Stimulated activated CD8-positive, alpha-beta memory T cell treated with anti-CD3 and anti-CD28 coated beads, Interleukin-7, amount 100 ng/mL, for 24 hours (primary cell): ENCODE measurements at regions not wholly inside any gene's neighbourhood (a gene's known extent, or its start where the extent isn't known, plus 50 kb on each side); places are given as distances from the start of the nearest gene placed in this dataset.

Experiments
- DNase-seq: peaks from one replicate; pipeline ENCODE4 v3.0.0-alpha.2; 2020; ENCODE audit warnings: low read depth

DNA sequence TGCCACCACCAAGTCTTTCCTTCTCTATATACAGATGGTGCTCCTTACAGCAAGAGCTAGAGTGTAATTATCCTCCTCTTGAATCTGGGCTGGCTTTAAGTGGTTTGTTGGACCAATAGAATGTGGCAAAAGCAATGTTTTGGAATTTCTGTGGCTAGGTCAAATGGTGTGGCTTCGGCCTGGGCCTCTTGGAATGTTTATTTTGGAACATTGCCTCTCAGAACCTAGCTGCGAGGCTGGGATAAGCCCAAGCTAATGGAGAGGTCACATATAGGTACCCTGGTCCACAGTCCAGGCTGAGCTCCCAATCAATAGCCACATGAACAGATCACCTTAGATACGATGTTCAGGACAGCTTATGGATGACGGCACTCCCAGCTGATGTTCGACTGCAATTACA is 556.7 kb downstream of the TYW1 start:
- DNase-seq: no peak

DNA sequence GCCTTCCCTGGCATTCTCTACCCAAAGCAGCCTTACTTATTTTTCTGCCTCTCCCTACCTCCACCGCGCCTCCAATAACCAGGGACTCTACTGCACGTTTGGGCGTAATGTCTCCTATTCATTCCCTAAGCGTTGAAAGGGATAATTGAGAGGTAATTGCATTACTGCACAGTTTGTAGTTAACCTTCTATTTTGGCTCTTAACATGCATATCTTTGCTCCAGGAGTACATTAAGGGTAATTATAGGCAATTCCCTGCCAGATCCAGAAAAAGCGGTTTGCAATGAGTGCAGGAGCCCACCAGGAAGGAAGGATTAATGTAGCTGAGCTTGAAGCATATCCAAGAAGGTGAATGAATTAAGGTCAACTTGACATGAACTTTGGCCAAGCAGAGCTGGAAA is 558.4 kb downstream of the TYW1 start:
- no peak for DNase-seq

DNA sequence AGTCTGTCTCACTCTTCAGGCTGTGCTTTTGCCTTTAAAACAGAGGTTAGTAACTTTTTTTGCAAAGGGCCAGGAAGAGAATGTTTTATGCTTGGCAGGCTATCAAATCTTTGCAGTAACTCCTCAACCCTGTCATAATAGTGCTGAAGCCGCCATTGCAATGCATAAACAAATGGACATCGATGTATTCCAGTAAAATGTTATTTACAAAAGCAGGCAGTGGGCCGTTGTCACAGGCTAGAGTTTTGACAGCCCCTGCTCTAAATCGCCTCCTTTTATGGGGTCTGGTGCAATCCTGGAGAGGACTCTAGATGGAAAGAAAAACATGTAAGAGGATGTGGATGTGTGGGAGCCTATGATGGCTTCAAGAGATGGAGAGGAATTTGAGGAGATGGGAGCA is 568.3 kb downstream of the TYW1 start:
- DNase-seq: no peak

DNA sequence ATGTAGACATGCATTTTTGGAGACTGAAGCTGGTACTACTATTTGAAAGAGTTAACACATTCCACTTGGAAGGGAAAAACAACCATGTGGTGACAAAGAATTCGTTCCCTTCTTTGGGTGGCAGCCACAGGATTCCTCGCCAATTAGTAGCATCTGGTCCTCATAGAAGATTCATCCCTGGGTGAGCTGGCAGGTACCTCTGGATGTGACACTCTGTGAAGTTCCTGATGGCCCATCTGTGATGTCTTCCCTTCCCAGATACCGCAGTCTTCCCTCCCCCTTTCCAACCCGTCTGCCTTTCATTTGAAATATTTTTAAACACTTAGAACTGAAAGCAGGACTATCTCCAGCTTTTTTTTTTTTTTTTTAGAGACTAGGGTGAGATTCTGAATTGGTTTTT is 569.5 kb downstream of the TYW1 start:
- no peak for DNase-seq

DNA sequence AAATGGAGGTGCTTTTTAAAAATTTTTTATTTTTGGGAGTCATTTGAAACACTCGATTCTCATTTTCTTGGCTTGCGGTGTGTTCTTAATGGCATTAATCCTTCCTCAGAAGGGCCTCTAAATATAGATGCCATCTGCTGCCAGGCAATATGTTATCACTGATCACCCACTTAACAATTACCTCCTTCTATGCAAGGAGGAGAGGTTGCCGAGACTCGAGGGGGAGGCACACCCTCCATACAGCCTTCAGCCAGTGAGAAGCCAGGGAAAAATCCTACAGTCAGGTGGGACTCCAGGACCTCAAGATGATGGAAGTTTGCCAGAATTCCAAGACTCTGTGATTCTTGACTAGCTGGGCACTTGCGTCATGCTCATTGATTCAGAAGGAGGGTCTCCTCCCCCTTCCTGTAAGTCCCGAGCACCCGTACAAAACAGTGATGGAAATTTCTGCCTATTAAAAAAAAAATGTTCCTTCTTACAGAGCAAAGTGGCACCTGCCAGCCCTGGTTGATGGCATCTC is 574.5 kb downstream of the TYW1 start:
- no peak for DNase-seq

DNA sequence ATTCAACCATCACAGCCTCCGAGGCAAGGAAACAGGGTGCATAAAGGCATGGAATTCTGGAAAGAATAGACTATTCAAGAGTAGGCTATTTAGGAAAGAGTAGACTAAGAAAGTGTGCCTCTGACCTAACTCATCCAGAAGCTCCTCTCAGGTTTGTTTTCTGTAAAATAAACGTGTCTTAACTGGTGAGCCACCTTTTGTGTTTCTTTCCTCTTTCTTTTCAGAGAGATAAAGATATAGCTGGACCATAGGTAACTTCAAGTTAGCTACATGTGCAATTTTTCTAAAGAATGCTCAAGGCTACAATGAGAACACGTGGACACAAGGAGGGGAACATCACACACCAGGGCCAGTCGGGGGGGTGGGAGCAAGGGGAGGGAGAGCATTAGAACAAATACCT is 577.0 kb downstream of the TYW1 start:
- DNase-seq: no peak

DNA sequence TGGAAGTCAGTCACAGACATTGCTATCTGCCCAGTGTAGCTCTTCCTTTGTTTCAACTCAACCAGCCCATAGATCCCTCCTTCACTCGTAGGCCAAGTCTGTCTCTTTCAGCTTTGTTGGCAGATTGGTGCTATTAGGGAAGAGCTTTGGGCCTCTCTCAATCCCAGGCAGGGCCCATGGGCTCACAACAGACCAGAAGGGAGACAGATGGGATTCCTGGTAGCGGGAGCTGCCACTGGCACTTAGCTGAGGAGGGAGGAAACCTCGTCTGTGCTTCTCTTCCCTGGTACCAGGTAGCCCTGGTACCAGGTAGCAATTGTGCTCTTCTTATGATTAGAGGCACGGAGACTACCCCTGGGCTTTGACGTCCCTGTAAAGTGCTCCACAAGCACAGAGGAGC is 592.0 kb downstream of the TYW1 start:
- no peak for DNase-seq

DNA sequence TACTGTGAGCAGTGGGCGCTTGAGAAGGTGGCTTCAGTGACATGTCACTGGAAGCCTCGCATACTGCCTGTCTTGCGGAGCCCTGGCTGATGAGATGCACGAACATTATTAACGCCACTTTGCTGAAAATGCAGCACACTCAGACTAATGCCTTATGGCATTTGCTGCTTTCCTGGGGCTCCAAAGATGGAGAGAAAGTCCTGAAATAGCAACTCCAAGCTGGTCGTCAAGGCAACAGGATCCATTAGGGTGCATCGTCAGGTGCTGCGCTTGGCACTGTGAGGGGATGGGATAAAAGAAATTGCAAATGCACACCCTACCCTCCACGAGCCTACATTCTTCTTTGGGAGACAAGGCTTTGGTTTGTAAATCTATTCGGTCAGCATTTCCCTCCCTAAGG is 592.5 kb downstream of the TYW1 start:
- no peak for DNase-seq

DNA sequence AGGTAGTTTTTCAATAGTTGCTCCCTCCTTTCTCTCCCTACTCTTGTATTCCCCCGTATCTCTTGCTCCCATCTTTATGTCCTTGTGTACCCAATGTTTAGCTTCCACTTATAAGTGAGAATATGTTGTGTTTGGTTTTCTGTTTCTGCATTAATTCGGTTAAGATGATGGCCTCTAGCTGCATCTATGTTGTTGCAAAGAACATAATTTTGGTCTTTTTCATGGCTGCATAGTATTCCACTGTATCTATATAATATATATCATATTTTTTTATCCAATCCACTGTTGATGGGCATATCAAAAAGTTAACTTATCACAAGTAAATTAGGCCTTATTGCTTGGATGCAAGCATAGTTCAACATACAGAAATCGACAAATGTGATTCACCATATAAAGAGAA is 594.0 kb downstream of the TYW1 start:
- DNase-seq: no peak

DNA sequence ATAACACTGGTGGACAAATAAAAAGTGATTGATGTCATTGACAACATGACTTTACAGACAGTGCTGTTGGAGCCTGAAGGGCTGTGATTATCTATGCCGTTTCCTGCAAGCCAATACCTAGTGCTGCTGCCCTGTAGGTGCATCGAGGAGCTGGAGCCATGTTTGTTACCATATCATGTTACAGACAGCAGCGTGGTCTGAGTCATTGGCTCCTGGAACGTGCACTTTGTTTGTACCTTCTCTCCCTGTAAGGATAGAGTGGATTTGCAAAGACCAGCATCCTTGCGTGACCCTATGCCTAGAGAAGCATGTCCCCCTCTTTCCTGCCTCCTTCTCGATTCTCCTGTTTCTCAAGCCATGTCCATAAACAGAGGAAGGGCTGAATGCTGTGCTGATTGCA is 597.2 kb downstream of the TYW1 start:
- DNase-seq: no peak

DNA sequence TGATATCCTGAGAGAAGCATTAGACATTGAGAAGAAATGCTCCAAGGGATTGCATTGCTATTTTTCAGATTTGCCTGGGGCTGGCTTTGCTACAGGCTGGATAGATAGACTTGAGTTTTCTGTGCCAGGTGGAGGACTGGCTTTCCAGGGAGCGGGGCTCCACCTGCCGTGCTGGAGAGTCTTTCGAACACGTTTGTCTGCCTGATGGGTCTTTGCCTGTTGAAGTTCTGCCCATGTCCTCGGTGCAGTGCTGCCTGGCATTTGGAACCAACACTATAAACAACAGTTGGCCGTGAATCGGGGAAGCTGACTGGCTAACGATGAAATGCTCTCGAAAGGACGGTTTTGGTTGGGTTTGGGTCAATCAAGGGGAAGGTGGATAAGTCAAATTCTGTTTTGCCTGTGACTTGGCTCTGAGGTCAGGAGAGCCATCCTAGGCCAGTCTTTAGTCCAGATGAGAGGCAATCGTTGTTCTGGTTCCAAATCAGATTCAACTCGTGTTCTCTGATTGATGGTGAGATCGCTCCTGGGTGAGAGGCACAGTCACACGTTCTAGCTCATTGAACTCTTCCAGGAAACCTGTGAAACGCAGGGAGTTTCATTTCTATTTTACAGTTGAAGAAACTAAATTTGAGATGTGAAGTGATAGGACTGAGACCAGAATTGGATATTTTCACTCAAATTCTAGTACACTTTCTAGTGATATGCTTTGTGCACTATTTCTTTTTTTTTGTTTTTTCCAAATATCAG is 599.0 kb downstream of the TYW1 start:
- DNase-seq: no peak

DNA sequence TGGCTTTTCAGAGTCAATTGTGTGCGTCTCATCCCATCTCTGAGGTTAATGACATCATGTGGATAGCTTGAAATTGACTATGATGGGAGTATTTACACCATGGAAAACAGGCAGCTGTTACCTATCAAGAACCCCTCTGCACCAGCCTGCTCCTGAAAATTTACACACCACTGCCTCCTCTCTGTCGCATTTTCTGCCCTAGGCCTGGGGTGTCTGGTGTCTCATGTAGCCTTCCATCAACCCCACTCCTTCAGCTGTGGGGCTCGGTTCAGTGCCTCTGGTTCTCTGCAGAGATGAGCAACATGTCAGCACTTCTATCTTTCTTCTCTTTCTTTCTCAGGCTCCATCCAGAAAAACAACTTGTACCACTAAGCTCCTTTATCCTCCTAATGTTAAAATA is 600.5 kb downstream of the TYW1 start:
- DNase-seq: no peak

DNA sequence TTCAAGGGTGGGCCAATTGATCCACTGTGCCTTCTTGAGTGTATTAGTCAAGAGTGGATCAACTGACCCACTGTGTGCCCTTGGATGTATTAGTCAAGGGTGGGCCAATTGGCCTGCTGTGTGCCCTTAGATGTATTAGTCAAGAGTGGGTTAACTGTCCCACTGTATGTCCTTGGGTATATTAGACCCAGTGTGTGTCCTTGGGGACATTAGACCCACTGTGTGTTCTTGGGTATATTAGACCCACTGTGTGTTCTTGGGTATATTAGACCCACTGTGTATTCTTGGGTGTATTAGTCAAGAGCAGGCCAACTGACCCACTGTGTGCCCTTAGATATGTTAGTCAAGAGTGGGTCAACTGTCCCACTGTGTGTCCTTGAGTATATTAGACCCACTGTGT is 601.8 kb downstream of the TYW1 start:
- no peak for DNase-seq

DNA sequence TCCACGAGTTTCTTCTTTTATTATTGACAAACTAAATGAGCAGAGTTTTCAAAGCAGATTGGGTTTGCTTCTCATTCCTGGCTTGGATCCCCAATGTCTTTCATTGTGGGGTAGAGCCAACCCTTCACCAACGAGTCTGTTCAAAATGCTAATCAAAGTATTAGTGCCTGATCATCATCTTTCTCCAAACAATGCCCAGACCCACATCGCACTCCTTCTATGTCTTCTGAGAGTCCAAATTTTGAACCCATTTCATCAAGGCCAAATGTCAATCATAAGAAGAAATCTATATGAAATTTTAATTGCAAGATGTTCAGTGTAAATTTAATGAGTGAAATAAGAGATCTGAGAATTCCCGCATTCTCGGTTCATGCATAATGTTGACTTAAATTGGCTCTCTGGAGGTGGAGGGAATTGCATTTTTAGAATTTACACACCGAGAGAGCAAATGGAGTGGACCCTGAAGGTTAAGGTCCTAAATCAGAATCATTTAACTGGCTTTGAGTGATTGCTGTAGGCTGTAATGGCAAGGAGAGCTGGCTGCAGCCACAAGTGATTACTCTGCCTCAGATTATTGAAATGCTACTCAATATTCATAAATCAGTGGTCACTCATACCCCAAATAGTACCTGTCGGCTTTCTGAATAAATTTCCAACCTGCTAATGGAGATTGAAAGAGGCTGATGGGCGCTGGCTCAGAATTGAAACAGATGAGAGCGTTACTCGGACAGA is 602.9 kb downstream of the TYW1 start:
- DNase-seq: no peak

DNA sequence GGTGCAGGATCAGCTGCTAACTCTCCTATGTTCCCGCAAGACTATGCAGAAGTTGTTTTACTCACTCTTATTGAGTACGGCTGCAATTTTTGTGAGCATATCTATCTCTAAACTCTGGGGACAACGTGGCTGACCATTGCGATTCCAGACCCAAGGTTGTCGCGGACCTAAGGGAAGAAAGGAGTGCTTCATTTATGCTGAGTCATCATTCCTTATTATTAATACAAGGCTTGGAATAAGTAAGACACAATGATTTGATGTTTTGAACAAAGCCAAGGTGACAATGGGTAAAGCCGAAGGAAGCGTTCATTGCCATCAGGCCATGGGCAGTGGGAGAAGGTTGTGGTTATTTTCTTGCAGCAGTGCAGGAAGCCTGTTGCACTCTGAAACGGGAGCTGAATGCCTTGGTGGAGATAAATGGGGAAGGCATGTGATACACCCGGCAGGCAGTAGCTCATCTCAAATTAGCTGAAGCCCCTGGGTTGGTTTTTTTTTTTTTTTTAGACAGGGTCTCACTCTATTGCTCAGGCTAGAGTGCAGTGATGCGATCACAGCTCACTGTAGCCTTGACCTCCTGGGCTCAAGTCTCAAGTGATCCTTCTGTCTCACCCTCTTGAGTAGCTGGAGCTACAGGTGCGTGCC is 605.7 kb downstream of the TYW1 start:
- DNase-seq: no peak

DNA sequence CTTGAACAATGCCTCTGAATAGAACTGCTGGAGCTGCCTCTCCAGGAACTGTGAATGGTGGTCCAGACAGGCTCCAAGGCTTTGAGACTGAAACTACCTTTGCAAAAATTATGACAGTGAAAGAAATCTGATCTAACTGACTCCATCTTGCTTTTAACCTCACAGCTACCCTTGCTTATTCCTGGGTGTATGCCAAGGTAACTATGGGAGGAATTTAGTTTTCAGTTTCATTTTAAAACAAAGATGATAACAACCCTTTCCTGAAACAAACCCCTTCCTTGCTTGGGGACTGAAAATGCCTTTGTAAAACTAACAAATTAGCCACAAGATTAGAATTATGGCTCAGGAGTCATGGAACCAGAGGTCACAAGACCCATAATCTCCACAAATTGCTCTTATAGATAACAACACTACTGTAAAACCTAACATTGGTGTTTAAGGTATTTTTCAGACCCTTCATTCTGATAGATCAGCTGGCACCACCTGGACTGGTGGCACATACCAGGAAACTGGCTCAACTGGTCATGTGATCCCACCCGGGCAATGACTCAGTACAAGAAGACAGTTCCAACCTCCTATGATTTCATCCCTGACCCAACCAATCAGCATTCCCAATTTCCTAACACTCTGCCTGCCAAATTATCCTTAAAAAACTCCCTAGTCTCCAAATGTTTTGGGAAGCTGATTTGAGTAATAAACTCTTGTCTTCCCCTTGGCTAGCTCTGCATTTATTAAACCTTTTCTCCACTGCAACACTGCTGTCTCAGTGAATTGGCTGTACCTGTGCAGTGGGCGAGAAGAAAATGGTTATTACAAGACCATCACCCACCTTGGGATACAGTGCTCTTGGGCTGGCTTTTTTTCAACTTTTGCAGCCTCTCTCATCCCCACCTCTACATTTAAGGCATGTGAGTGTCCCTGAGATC is 608.1 kb downstream of the TYW1 start:
- DNase-seq: no peak

DNA sequence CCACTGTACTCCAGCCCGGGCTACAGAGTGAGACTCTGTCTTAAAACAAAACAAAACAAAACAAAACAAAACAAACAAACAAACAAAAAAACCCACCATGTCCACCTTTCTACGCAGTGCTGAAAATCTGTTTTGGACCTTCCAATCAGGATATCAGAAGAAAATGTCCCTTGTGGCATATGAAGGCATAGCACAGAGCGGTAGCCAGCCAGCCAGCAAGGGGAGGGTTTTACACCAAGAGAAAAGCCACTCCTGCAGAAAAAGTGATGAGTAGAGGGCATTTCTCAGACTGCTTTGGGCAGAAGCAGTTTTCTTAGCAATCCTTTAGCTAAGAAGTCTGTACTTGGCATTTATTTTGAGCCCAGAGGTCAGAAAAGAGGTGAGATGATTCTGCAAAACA is 612.2 kb downstream of the TYW1 start:
- DNase-seq: no peak

DNA sequence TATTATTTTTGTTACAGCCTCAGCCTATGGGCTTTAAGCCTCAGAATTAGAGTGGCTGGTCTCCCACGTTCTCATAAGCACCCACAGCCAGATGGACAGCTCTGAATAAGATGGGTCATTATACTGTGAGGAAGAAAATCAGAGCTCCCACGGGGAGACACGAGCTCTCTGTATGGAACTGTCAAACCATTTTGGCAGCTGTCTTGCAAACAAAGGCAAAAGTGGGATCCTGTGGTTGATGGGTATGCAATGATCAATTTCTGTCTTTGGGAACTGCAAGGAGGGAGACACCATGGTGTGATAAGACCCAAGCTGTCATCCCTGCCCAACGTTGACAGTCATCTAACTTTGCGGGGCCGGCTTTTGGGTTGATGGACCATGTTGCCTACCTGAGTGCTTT is 614.3 kb downstream of the TYW1 start:
- DNase-seq: no peak

DNA sequence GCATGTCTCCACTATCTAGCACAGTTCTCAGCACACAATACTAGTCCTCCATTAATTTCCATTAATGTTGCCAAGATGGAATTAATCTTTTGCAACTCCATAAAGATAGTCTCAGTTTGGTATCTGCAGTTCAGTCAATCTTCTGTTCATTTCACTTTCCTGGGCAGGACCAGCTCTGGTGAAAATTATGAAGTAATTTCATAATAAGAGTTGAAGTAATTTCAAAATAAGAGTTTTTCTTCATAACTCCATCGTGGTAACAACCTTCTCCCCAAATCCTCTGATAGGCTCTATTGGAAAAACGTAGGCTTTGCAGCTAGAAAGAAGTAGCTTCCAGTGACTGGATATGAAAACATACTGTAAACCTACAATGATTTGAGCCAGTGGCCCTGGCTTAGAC is 618.2 kb downstream of the TYW1 start:
- no peak for DNase-seq

DNA sequence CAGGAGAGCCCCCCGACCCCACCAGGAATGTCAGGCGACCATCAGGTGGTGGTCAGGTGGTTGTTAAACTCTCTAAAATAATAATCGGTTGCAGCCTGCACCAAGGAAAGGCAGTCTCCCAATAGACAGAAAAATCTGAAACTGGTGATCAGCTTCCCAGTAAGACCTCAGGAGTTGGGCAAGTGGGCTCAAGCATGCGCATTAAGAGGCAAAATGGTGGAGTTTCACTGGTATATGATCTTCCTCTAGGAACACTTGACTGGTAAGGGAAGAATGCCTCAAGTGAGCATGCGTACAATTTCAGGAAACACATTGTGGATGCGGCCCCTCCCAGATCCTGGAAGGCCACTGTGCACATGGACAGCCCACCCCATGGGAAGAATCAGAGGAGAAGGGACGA is 619.9 kb downstream of the TYW1 start:
- DNase-seq: no peak

DNA sequence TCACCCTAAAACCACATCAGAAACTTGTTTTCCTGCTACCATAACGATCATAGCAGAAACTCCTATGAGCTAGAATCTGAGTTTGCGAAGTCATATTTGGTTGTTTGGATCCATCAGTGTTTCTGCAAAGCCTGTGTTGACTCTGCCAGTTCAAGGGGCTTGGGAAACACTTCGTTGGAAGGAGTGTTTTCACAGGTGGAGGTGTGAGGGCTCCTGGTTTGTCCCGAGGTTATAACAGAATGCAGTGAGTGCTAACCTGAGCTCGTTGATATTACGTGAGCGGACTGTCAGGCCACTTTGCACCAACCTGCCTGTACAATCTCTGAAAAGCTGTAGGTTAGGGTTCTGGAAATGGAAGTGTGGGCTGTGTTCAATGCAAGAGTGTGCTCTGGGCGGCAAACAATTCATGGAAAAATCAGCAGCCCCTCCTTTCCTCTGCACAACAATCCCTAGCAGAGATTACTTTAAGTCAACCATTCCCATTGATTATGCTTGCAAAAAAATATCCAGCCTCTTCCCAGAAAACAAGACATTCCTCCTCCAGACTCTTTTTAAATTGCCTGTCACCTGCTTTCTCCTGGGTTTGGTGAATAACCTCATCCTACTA is 622.0 kb downstream of the TYW1 start:
- DNase-seq: no peak

DNA sequence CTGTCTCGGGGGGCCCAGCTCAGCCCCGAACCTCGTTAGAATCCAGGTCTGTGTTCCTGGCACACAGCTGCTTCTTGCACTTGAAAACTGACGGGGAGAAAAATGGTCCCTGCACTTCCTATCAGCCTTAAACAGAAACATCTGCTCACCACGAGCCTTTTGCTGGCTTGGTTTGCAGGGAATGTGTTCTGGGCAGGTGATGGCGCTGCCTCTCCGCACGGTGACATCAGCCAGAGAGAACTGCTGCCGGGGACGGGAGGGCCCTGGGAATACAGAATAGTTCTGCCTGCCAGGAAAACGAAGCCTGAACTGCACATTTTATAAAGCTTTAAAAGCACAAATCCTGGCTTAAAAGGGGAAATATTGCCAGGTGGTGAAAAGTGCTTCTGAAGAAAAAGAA is 622.5 kb downstream of the TYW1 start:
- DNase-seq: no peak
